ENCODE measurements at regions not wholly inside any gene's neighbourhood (a gene's known extent, or its start where the extent isn't known, plus 50 kb on each side); places are given as distances from the start of the nearest gene placed in this dataset.
"Not testable (repeated sequence)": the region's sequence is repeated elsewhere in the genome, so short reads cannot be mapped to it uniquely, and the experiment has no call there.

DNA sequence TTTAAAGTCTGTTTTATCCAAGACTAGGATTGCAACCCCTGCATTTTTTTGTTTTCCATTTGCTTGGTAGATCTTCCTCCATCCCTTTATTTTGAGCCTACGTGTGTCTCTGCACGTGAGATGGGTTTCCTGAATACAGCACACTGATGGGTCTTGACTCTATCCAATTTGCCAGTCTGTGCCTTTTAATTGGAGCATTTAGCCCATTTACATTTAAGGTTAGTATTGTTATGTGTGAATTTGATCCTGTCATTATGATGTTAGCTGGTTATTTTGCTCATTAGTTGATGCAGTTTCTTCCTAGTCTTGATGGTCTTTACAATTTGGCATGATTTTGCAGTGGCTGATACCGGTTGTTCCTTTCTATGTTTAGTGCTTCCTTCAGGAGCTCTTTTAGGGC is 117.3 kb downstream of the MDH1 start:
- H3K36me3 Mint-ChIP-seq (ENCODE audit: low read depth); intact Hi-C loops (cut with micrococcal nuclease); H3K27me3 Mint-ChIP-seq; H3K4me3 Mint-ChIP-seq; H3K4me1 Mint-ChIP-seq (ENCODE audit: low read depth); H3K27ac Mint-ChIP-seq: not testable (repeated sequence)
- H3K9me3 Mint-ChIP-seq: peaks cover 22% of the 10 kb centered on the region

DNA sequence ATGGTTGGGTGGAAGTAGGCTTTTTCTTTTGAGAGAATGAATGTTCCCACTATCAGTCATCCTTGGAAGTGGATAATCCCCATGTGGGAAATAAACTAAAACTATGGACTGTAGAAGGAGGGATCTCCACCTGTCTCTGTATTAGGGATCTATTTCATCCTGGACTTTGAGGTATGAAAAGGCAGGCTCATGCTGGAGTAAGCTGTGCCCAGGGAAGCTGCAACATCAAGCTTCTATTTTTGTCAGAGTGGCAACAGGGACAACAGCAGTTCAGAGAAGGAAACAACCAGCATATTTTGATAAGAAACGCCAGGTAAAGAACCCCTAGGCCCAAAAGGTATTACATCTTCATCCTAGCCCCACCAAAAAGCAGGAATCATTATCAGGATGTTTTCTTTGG is 122.0 kb downstream of the MDH1 start:
- peaks cover 14% of the 10 kb centered on the region for H3K9me3 Mint-ChIP-seq
- intact Hi-C loops (cut with micrococcal nuclease): no loop called here
- no peaks in the 10 kb centered on the region for H3K4me1 Mint-ChIP-seq (ENCODE audit: low read depth)
- H3K27me3 Mint-ChIP-seq: no peaks in the 10 kb centered on the region
- H3K4me3 Mint-ChIP-seq: no peak overlapping the region
- no peaks in the 10 kb centered on the region for H3K36me3 Mint-ChIP-seq (ENCODE audit: low read depth)
- H3K27ac Mint-ChIP-seq: no peak overlapping the region

DNA sequence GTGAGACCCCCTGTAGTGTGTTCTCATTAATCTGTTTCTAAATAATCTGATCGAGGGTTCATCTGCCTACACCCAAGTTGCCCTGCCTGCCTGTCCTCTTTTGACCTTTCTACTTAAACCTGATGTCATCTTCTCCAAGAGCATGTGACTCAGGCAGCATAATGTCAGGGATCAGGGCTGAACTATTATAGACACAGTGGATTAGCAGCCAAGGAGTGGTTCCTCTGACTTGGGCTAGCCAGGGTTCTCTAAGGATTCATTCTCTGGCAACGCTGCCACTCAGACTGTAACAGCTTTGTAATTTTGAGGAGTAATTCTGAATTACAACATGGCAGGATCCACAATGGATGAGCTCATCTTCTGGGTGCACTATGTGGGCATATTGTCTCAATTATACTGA is 124.0 kb downstream of the MDH1 start:
- Mint-ChIP-seq H3K9me3 (peaks cover 5% of the 10 kb centered on the region), H3K4me3 (no peak overlapping the region), H3K27ac (no peak overlapping the region), H3K4me1 (ENCODE audit: low read depth) (no peaks in the 10 kb centered on the region), H3K27me3 (no peaks in the 10 kb centered on the region), H3K36me3 (ENCODE audit: low read depth) (no peaks in the 10 kb centered on the region)
- intact Hi-C loops (cut with micrococcal nuclease): no loop called here

DNA sequence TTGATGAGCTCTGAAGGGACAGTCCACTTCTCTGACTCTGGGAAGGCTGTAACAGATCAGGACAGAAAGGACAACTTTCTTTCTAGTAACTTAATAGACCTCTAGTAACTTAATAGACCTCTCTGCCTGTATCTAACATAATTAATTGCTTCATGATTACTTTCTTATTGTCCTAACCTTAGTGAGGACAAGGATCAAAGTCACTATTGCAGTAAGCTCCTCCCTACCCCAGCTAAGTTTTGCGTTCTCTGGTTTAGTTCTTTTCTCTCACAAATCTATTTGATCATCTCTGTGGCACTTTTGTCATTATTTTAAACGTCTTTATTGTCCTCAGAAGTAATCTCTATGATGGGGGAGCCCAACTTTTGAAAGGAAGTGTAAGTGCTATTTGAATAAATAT is 125.5 kb upstream of the UGP2 start:
- Mint-ChIP-seq H3K36me3 (ENCODE audit: low read depth) (no peaks in the 10 kb centered on the region), H3K4me1 (ENCODE audit: low read depth) (no peaks in the 10 kb centered on the region), H3K9me3 (no peaks in the 10 kb centered on the region), H3K27ac (no peak overlapping the region), H3K27me3 (no peaks in the 10 kb centered on the region), H3K4me3 (no peak overlapping the region)
- intact Hi-C loops (cut with micrococcal nuclease): no loop called here

DNA sequence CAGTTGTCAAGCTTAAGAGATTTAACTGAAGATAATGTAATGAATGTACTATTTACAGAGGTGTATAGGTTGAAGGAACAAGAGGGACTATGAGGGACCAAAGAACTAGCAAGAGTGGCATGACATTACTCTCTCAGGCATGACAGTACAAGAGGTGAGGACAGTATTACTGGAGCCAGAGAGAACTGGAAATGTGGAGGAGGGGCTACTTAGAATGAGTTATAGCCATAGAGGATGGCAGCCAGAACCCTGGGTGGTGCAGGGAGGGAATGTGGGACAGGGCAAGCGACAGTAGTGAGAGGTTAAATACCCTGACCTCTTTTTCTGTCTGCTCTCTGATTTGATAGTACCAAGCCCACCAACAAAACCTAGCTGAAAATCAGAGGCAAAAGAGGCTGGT is 122.6 kb upstream of the UGP2 start:
- H3K27me3 Mint-ChIP-seq: no peaks in the 10 kb centered on the region
- H3K27ac Mint-ChIP-seq: no peak overlapping the region
- intact Hi-C loops (cut with micrococcal nuclease): no loop called here
- no peaks in the 10 kb centered on the region for H3K9me3 Mint-ChIP-seq
- H3K36me3 Mint-ChIP-seq (ENCODE audit: low read depth): no peaks in the 10 kb centered on the region
- no peaks in the 10 kb centered on the region for H3K4me1 Mint-ChIP-seq (ENCODE audit: low read depth)
- H3K4me3 Mint-ChIP-seq: no peak overlapping the region

DNA sequence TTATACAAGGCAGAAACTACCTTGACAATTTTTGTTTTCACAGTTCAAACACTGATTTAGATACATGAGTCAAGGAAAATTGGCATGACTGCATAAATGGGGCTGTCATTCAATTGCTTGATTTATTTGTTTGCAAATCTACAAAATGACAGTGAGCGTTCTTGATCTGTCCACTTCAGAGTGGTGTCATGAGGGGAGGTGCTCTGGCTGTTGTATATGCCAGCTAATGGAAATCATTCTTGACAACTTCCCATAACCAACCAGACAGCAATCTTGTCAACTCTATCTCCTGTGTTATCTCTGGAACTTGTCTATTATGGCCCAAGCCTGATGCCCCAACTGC is 120.6 kb upstream of the UGP2 start:
- Mint-ChIP-seq H3K9me3 (no peaks in the 10 kb centered on the region), H3K27ac (no peak overlapping the region), H3K36me3 (ENCODE audit: low read depth) (no peaks in the 10 kb centered on the region), H3K4me1 (ENCODE audit: low read depth) (no peaks in the 10 kb centered on the region), H3K4me3 (no peak overlapping the region), H3K27me3 (no peaks in the 10 kb centered on the region)
- intact Hi-C loops (cut with micrococcal nuclease): no loop called here

DNA sequence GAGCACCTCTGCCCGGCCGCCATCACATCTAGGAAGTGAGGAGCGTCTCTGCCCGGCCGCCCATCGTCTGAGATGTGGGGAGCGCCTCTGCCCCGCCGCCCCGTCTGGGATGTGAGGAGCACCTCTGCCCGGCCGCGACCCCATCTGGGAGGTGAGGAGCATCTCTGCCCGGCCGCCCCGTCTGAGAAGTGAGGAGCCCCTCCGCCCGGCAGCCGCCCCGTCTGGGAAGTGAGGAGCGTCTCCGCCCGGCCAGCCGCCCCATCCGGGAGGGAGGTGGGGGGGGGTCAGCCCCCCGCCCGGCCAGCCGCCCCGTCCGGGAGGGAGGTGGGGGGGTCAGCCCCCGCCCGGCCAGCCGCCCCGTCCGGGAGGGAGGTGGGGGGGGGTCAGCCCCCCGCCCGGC is 119.4 kb upstream of the UGP2 start:
- H3K36me3 Mint-ChIP-seq (ENCODE audit: low read depth); intact Hi-C loops (cut with micrococcal nuclease); H3K4me3 Mint-ChIP-seq; H3K27ac Mint-ChIP-seq; H3K27me3 Mint-ChIP-seq; H3K9me3 Mint-ChIP-seq; H3K4me1 Mint-ChIP-seq (ENCODE audit: low read depth): not testable (repeated sequence)

DNA sequence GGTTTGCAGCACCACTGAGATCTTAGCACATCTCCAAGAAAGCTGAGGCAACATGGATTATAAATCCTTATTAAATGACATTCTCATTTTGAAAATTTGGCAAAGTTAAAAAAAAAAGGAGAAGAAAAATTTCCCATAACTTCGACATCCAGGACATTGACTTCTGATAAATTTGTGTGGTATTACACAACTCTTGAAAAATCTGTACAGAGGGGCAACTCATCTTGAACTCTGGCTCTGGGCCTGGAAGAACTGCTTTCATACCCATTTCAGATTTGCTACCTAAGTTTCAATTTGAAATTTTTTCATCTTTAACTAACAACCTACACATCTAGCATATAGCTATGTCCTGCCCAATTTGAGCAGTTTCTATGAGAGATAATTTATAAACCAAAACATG is 118.0 kb upstream of the UGP2 start:
- H3K27ac Mint-ChIP-seq: no peak overlapping the region
- no peaks in the 10 kb centered on the region for H3K27me3 Mint-ChIP-seq
- H3K4me3 Mint-ChIP-seq: no peak overlapping the region
- H3K4me1 Mint-ChIP-seq (ENCODE audit: low read depth): no peaks in the 10 kb centered on the region
- no peaks in the 10 kb centered on the region for H3K36me3 Mint-ChIP-seq (ENCODE audit: low read depth)
- intact Hi-C loops (cut with micrococcal nuclease): no loop called here
- no peaks in the 10 kb centered on the region for H3K9me3 Mint-ChIP-seq

DNA sequence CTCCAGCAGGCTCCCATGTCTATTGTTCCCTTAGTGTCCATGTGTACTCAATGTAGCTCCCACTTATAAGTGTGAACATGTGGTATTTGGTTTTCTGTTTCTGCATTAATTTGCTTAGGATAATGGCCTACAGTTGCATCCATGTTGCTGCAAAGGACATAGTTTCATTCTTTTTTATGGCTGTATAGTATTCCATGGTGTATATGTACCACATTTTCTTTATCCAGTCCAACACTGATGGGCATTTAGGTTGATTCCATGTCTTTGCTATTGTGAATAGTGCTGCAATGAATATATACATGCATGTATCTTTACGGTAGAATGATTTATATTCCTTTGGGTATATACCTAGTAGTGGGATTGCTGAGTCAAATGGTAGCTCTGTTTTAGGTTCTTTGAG is 116.5 kb upstream of the UGP2 start:
- H3K36me3 Mint-ChIP-seq (ENCODE audit: low read depth); H3K4me3 Mint-ChIP-seq; H3K9me3 Mint-ChIP-seq; H3K27me3 Mint-ChIP-seq; intact Hi-C loops (cut with micrococcal nuclease); H3K4me1 Mint-ChIP-seq (ENCODE audit: low read depth); H3K27ac Mint-ChIP-seq: not testable (repeated sequence)

DNA sequence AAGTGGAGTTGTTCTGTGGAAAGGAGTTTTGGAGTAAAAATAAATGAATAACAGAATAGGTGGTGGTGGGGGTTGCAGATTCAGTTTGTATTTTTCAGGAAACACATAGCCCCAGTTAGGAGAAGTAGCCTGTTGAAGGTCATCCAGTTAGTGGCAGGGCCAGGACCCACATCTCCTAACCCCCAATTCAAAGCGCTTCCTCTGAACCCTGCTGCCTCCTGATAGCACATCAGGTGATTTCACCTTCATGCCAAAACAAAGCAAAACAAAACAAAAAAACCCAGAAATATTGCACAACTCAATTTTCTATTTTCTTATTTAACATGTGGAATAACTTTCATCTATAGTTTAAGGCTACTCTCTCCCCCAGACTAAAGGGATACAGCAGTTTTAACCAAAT is 112.3 kb upstream of the UGP2 start:
- Mint-ChIP-seq H3K9me3 (no peaks in the 10 kb centered on the region), H3K4me1 (ENCODE audit: low read depth) (no peaks in the 10 kb centered on the region), H3K27me3 (no peaks in the 10 kb centered on the region), H3K4me3 (no peak overlapping the region), H3K27ac (no peak overlapping the region), H3K36me3 (ENCODE audit: low read depth) (no peaks in the 10 kb centered on the region)
- intact Hi-C loops (cut with micrococcal nuclease): no loop called here

DNA sequence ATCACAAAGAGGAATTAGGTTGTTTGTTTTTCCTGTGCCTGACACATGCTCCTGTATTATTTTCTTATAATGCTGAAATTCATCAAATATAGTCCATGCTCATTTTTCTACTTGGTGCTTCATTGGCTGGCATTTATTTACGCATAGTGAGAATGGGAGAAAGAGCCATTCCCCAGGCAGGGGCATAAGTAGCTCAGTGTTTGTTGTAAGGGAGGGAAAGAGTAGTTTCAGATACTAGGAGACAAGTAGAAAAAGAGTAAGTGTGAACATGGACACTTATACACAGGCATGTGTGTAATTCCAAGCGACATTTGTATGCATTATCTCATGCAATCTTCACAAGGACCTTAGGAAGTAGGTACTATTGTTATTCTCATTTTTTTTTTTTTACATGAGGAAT is 111.9 kb upstream of the UGP2 start:
- Mint-ChIP-seq H3K9me3 (no peaks in the 10 kb centered on the region), H3K27ac (no peak overlapping the region), H3K27me3 (no peaks in the 10 kb centered on the region), H3K4me3 (no peak overlapping the region), H3K36me3 (ENCODE audit: low read depth) (no peaks in the 10 kb centered on the region), H3K4me1 (ENCODE audit: low read depth) (no peaks in the 10 kb centered on the region)
- intact Hi-C loops (cut with micrococcal nuclease): no loop called here

DNA sequence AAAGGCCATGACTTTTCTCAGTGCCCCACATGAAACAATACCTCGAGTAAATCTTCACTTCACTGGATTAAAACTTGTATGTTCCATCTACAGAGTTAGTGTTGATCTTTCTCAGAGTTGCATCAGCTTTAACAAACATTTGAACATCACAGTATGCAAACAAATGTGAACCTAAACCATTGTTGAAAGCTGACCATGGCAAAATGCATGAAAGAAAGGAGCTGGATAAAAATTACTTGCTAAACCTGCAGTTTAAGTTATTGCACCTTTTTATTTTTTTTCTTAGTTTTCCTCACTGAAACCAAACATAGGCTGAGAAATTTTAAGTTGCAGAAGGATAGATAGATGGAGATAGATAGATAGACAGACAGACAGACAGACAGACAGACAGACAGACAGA is 107.2 kb upstream of the UGP2 start:
- H3K27me3 Mint-ChIP-seq: no peaks in the 10 kb centered on the region
- no peaks in the 10 kb centered on the region for H3K4me1 Mint-ChIP-seq (ENCODE audit: low read depth)
- intact Hi-C loops (cut with micrococcal nuclease): no loop called here
- H3K36me3 Mint-ChIP-seq (ENCODE audit: low read depth): no peaks in the 10 kb centered on the region
- no peak overlapping the region for H3K27ac Mint-ChIP-seq
- H3K4me3 Mint-ChIP-seq: no peak overlapping the region
- H3K9me3 Mint-ChIP-seq: no peaks in the 10 kb centered on the region

DNA sequence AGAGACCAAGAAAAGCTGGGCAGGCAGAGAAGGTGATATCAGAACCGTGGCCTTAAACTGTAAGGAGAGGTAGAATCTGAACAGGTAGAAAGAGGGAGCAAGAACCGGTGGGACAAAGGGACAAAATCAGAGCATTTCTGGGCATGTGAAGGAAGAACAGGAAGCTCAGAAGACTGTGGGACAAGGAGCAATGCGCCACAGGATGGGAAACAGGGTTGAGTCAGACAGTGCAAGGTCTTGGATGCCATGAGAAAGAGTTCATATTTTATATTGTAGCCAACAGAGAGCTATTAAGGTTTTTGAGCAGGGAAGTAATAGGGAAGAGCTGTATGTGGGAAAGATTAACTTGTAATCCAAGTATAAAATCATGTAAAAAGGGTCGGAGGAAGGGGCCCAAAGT is 106.4 kb upstream of the UGP2 start:
- H3K27me3 Mint-ChIP-seq: no peaks in the 10 kb centered on the region
- no peaks in the 10 kb centered on the region for H3K9me3 Mint-ChIP-seq
- intact Hi-C loops (cut with micrococcal nuclease): no loop called here
- no peaks in the 10 kb centered on the region for H3K4me1 Mint-ChIP-seq (ENCODE audit: low read depth)
- H3K27ac Mint-ChIP-seq: no peak overlapping the region
- H3K4me3 Mint-ChIP-seq: no peak overlapping the region
- H3K36me3 Mint-ChIP-seq (ENCODE audit: low read depth): no peaks in the 10 kb centered on the region

DNA sequence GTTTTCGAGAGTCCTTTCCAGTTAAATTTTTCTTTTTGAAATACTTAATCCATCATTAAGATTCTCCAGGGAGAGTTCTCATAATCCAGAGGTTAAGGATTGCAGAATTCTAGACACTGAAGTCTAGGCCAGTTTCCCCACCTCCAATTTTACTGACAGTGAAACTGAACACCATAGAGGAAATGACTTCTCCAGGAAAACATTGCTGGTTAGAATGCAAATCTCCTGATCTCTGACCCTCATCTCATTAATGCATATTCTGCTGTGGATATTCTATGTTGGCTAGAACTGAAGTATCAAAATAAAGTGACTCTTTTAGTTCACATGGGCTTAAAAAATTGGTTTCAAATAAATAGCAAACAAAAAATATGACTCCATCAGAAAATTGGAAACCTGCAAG is 105.8 kb upstream of the UGP2 start:
- intact Hi-C loops (cut with micrococcal nuclease): no loop called here
- Mint-ChIP-seq H3K9me3 (no peaks in the 10 kb centered on the region), H3K4me1 (ENCODE audit: low read depth) (no peaks in the 10 kb centered on the region), H3K27me3 (no peaks in the 10 kb centered on the region), H3K36me3 (ENCODE audit: low read depth) (no peaks in the 10 kb centered on the region), H3K4me3 (no peak overlapping the region), H3K27ac (no peak overlapping the region)

DNA sequence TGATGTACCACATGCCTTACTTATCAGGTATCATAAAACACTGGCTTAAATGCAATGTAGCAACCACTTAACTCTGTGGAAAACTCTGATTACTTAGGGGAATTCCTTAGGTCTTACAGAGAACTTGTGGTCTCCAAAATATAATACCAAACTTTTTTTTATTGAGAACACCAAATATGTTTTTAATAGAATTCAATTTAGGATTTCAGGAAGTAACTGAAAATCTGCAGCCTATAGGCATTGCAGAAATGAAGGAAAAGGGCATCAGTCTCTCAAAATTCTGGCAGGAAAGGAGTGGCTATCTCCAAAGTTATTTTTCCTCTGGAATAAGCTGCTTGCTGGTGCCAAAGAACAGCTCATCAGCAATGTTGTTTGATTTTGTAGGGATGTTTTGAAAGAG is 105.3 kb upstream of the UGP2 start:
- Mint-ChIP-seq H3K27me3 (no peaks in the 10 kb centered on the region), H3K4me1 (ENCODE audit: low read depth) (no peaks in the 10 kb centered on the region), H3K4me3 (no peak overlapping the region), H3K36me3 (ENCODE audit: low read depth) (no peaks in the 10 kb centered on the region), H3K9me3 (no peaks in the 10 kb centered on the region), H3K27ac (no peak overlapping the region)
- intact Hi-C loops (cut with micrococcal nuclease): no loop called here
